ENCODE measurements at regions not wholly inside any gene's neighbourhood (a gene's known extent, or its start where the extent isn't known, plus 50 kb on each side); places are given as distances from the start of the nearest gene placed in this dataset.

GRCh38 chr7:45454771-45455170 is 119.4 kb upstream of the ADCY1 start:
- Histone ChIP-seq H3K4me1 (ENCODE audit: insufficient read depth) (no peaks in the 10 kb centered on the region), H3K9me2 (ENCODE audit: insufficient read depth) (no peaks in the 10 kb centered on the region), H3K27ac (ENCODE audit: low read depth) (no peak overlapping the region), H3F3A (replicated peaks; ENCODE audit: low read depth) (no peaks in the 10 kb centered on the region), H3K4me2 (no peak overlapping the region), H4K20me1 (replicated peaks; ENCODE audit: insufficient read depth) (no peaks in the 10 kb centered on the region), H3K79me2 (replicated peaks; ENCODE audit: insufficient read depth) (no peaks in the 10 kb centered on the region), H2AFZ (no peak overlapping the region), H3K4me3 (no peak overlapping the region), H3K27me3 (ENCODE audit: insufficient read depth) (no peaks in the 10 kb centered on the region), H3K36me3 (ENCODE audit: insufficient read depth) (no peaks in the 10 kb centered on the region)
- ATAC-seq (no peak), DNase-seq (ENCODE audit: low spot score) (no peak)
- no peak overlapping the region for H3K4me3 Mint-ChIP-seq
- no peaks in the 10 kb centered on the region for H3K4me1 Mint-ChIP-seq
- no peak for TF ChIP-seq REST (IDR thresholded peaks at IDR 0.05; ENCODE audit: unreplicated experiment)
- TF ChIP-seq ZNF114 (CRISPR knock-in tag; IDR thresholded peaks at IDR 0.05): no peak
- TF ChIP-seq ETS1 (IDR thresholded peaks at IDR 0.05): no peak
- no peak for TF ChIP-seq EZH2phosphoT487 (IDR thresholded peaks at IDR 0.05; ENCODE audit: unreplicated experiment)
- no peak for TF ChIP-seq STAT1 (IDR thresholded peaks at IDR 0.05; ENCODE audit: unreplicated experiment)
- no peak for TF ChIP-seq EZH2 (IDR thresholded peaks at IDR 0.05; ENCODE audit: low read depth, unreplicated experiment)
- no peak for TF ChIP-seq JUNB (IDR thresholded peaks at IDR 0.05; ENCODE audit: unreplicated experiment)
- H3K9me3 Mint-ChIP-seq: no peaks in the 10 kb centered on the region
- H3K27me3 Mint-ChIP-seq (ENCODE audit: insufficient read depth, low read depth, poor library complexity): no peaks in the 10 kb centered on the region
- no peaks in the 10 kb centered on the region for H3K36me3 Mint-ChIP-seq (ENCODE audit: low read depth)
- H3K27ac Mint-ChIP-seq: no peak overlapping the region

- DNase-seq (ENCODE audit: low spot score) (no peak), ATAC-seq (no peak)
- Histone ChIP-seq H3F3A (replicated peaks; ENCODE audit: low read depth) (no peaks in the 10 kb centered on the region), H3K4me1 (ENCODE audit: insufficient read depth) (no peaks in the 10 kb centered on the region), H3K27ac (ENCODE audit: low read depth) (no peak overlapping the region), H3K36me3 (ENCODE audit: insufficient read depth) (no peaks in the 10 kb centered on the region), H4K20me1 (replicated peaks; ENCODE audit: insufficient read depth) (no peaks in the 10 kb centered on the region), H3K4me3 (no peak overlapping the region), H3K4me2 (no peak overlapping the region), H3K79me2 (replicated peaks; ENCODE audit: insufficient read depth) (no peaks in the 10 kb centered on the region), H3K9me2 (ENCODE audit: insufficient read depth) (no peaks in the 10 kb centered on the region), H2AFZ (no peak overlapping the region), H3K27me3 (ENCODE audit: insufficient read depth) (no peaks in the 10 kb centered on the region)
- Mint-ChIP-seq H3K36me3 (ENCODE audit: low read depth) (no peaks in the 10 kb centered on the region), H3K9me3 (no peaks in the 10 kb centered on the region), H3K4me3 (no peak overlapping the region), H3K27me3 (ENCODE audit: insufficient read depth, low read depth, poor library complexity) (no peaks in the 10 kb centered on the region), H3K27ac (no peak overlapping the region), H3K4me1 (no peaks in the 10 kb centered on the region)
- TF ChIP-seq ZNF114 (CRISPR knock-in tag; IDR thresholded peaks at IDR 0.05) (no peak), ZNF462 (CRISPR knock-in tag; IDR thresholded peaks at IDR 0.05) (no peak), ZNF331 (CRISPR knock-in tag; IDR thresholded peaks at IDR 0.05; ENCODE audit: low read depth) (no peak), EZH2phosphoT487 (IDR thresholded peaks at IDR 0.05; ENCODE audit: unreplicated experiment) (no peak), JUNB (IDR thresholded peaks at IDR 0.05; ENCODE audit: unreplicated experiment) (no peak), STAT1 (IDR thresholded peaks at IDR 0.05; ENCODE audit: unreplicated experiment) (no peak), NANOG (IDR thresholded peaks at IDR 0.05; ENCODE audit: borderline replicate concordance) (no peak), ETS1 (IDR thresholded peaks at IDR 0.05) (no peak), EZH2 (IDR thresholded peaks at IDR 0.05; ENCODE audit: low read depth, unreplicated experiment) (no peak)
Observed at GRCh38 chr7:45455662-45456061, 118.5 kb upstream of the ADCY1 start.

Measured in GM23338 (cell line).